H9 (cell line): ENCODE measurements at regions not wholly inside any gene's neighbourhood (a gene's known extent, or its start where the extent isn't known, plus 50 kb on each side); places are given as distances from the start of the nearest gene placed in this dataset.
A peak's percentile ranks its signal among the peaks of the same experiment; 100 is the strongest.

Experiments
- DNase-seq: peaks from one replicate; pipeline ENCODE4 v3.0.0-alpha.2; 2017
- H2AFZ ChIP-seq: one replicate; pipeline ENCODE4 v1.6.1; 2013; ENCODE audit warnings: mild to moderate bottlenecking, low read length, control low read depth, moderate library complexity
- H2AK5ac ChIP-seq: 2 replicates; pipeline ENCODE4 v1.6.1; 2013; ENCODE audit warnings: low read length, control low read depth, mixed read lengths; ENCODE audit not compliant: insufficient read length
- H2BK120ac ChIP-seq: one replicate; pipeline ENCODE4 v1.6.1; 2013; ENCODE audit warnings: low read depth, mild to moderate bottlenecking, low read length, control low read depth, inconsistent platforms; ENCODE audit not compliant: poor library complexity, severe bottlenecking
- H2BK12ac ChIP-seq: 2 replicates; pipeline ENCODE4 v1.6.1; 2013; ENCODE audit warnings: low read length, control low read depth, mixed read lengths, low read depth; ENCODE audit not compliant: insufficient read length
- H2BK15ac ChIP-seq: 2 replicates; pipeline ENCODE4 v1.6.1; 2013; ENCODE audit warnings: low read depth, low read length, control low read depth
- H2BK20ac ChIP-seq: one replicate; pipeline ENCODE4 v1.6.1; 2013; ENCODE audit warnings: low read depth, mild to moderate bottlenecking, low read length, control low read depth, inconsistent platforms; ENCODE audit not compliant: poor library complexity, severe bottlenecking
- H2BK5ac ChIP-seq: 2 replicates; pipeline ENCODE4 v1.6.1; 2013; ENCODE audit warnings: low read length, control low read depth, mixed read lengths; ENCODE audit not compliant: insufficient read length
- H3K14ac ChIP-seq: 2 replicates; pipeline ENCODE4 v1.6.1; 2013; ENCODE audit warnings: low read length, control low read depth; ENCODE audit not compliant: insufficient read depth
- H3K18ac ChIP-seq: 2 replicates; pipeline ENCODE4 v1.6.1; 2013; ENCODE audit warnings: low read depth, mild to moderate bottlenecking, mixed read lengths, low read length, control low read depth; ENCODE audit not compliant: insufficient read length
- H3K23ac ChIP-seq: 2 replicates; pipeline ENCODE4 v1.6.1; 2013; ENCODE audit warnings: low read length, control low read depth, mixed read lengths, low read depth; ENCODE audit not compliant: insufficient read length
- H3K23me2 ChIP-seq: 2 replicates; pipeline ENCODE4 v1.6.1; 2013; ENCODE audit warnings: low read depth, mild to moderate bottlenecking, mixed read lengths, low read length, control low read depth; ENCODE audit not compliant: insufficient read length, poor library complexity, severe bottlenecking
- H3K27ac ChIP-seq: 2 replicates; pipeline ENCODE4 v1.5.1; 2013; ENCODE audit warnings: low read length, control low read depth, mixed read lengths, low read depth; ENCODE audit not compliant: insufficient read length
- H3K27me3 ChIP-seq: 2 replicates; pipeline ENCODE4 v1.6.1; 2013; ENCODE audit warnings: low read length, control low read depth, inconsistent platforms; ENCODE audit not compliant: insufficient read depth
- H3K4ac ChIP-seq: 2 replicates; pipeline ENCODE4 v1.6.1; 2013; ENCODE audit warnings: low read depth, mild to moderate bottlenecking, control low read depth, inconsistent platforms, low read length, moderate library complexity
- H3K4me1 ChIP-seq: 2 replicates; pipeline ENCODE4 v1.6.1; 2013; ENCODE audit warnings: low read length, control low read depth, inconsistent platforms; ENCODE audit not compliant: insufficient read depth
- H3K4me2 ChIP-seq: 2 replicates; pipeline ENCODE4 v1.6.1; 2013; ENCODE audit warnings: low read length, control low read depth, mixed read lengths; ENCODE audit not compliant: insufficient read length, insufficient read depth
- H3K56ac ChIP-seq: 2 replicates; pipeline ENCODE4 v1.6.1; 2013; ENCODE audit warnings: low read depth, mild to moderate bottlenecking, mixed read lengths, low read length, control low read depth; ENCODE audit not compliant: insufficient read length
- H3K79me1 ChIP-seq: 2 replicates; pipeline ENCODE4 v1.6.1; 2013; ENCODE audit warnings: low read depth, mild to moderate bottlenecking, moderate library complexity, low read length, control low read depth, inconsistent platforms; ENCODE audit not compliant: insufficient read depth, poor library complexity, severe bottlenecking
- H3K79me2 ChIP-seq: 2 replicates; pipeline ENCODE4 v1.6.1; 2013; ENCODE audit warnings: low read length, control low read depth, inconsistent platforms; ENCODE audit not compliant: insufficient read depth
- H3K9ac ChIP-seq: 2 replicates; pipeline ENCODE4 v1.6.1; 2013; ENCODE audit warnings: low read length, control low read depth, mixed read lengths; ENCODE audit not compliant: insufficient read length; ENCODE audit errors: extremely low read depth
- H3K9me3 ChIP-seq: one replicate; pipeline ENCODE4 v1.6.1; 2013; ENCODE audit warnings: low read depth, low read length, inconsistent platforms; ENCODE audit not compliant: control insufficient read depth
- H3T11ph ChIP-seq: one replicate; pipeline ENCODE4 v1.6.1; 2013; ENCODE audit warnings: mild to moderate bottlenecking, low read length, control low read depth, inconsistent platforms
- H4K20me1 ChIP-seq: one replicate; pipeline ENCODE4 v1.6.1; 2013; ENCODE audit not compliant: control insufficient read depth, insufficient read length, insufficient read depth
- H4K5ac ChIP-seq: 2 replicates; pipeline ENCODE4 v1.6.1; 2013; ENCODE audit warnings: low read depth, mild to moderate bottlenecking, mixed read lengths, low read length, control low read depth; ENCODE audit not compliant: insufficient read length
- H4K8ac ChIP-seq: replicated peaks from 2 replicates; pipeline ENCODE4 v1.6.1; 2013; ENCODE audit warnings: low read length, control low read depth, mixed read lengths, low read depth; ENCODE audit not compliant: insufficient read length
- H4K91ac ChIP-seq: 2 replicates; pipeline ENCODE4 v1.6.1; 2013; ENCODE audit warnings: low read depth, mild to moderate bottlenecking, moderate library complexity, mixed read lengths, low read length, control low read depth; ENCODE audit not compliant: insufficient read length
- H3K27ac Mint-ChIP-seq, 3 experiments: 2 replicates in 2 of 3; 3 replicates in 1 of 3; pipeline ENCODE4 v1.8.0; 2020 to 2021; ENCODE audit warnings: mixed read lengths in 3 of 3, mild to moderate bottlenecking in 1 of 3, moderate library complexity in 1 of 3
- H3K27me3 Mint-ChIP-seq: 2 replicates; pipeline ENCODE4 v1.8.0; 2021; ENCODE audit warnings: low read depth, mild to moderate bottlenecking, moderate library complexity, mixed read lengths
- H3K36me3 Mint-ChIP-seq, 3 experiments: 2 replicates in 2 of 3; 3 replicates in 1 of 3; pipeline ENCODE4 v1.8.0; 2020 to 2021; ENCODE audit warnings: low read depth in 3 of 3, mixed read lengths in 3 of 3; ENCODE audit not compliant: insufficient read depth in 1 of 3
- H3K4me1 Mint-ChIP-seq, 2 experiments: 2 replicates each; pipeline ENCODE4 v1.8.0; 2020; ENCODE audit warnings: mixed read lengths in 2 of 2
- H3K4me3 Mint-ChIP-seq, 2 experiments: 2 replicates in 1 of 2; 3 replicates in 1 of 2; pipeline ENCODE4 v1.8.0; 2020 to 2021; ENCODE audit warnings: mild to moderate bottlenecking in 2 of 2, mixed read lengths in 2 of 2, moderate library complexity in 1 of 2
- H3K9me3 Mint-ChIP-seq, 2 experiments: 2 replicates in 1 of 2; 3 replicates in 1 of 2; pipeline ENCODE4 v1.8.0; 2020; ENCODE audit warnings: mild to moderate bottlenecking in 2 of 2, mixed read lengths in 2 of 2, moderate library complexity in 1 of 2
- CTCF ChIP-seq: fragments of 200-600 bp; sonication (generic); conservative IDR thresholded peaks from 3 replicates; pipeline ENCODE4 v1.8.0; 2021; ENCODE audit warnings: antibody characterized with exemption, mild to moderate bottlenecking
- WGBS: extraction: QIAGEN DNeasy Blood & Tissue Kit; methylation state at CpG from one replicate; pipeline ENCODE4 v1.1.7; 2013; ENCODE audit warnings: missing lambda C conversion rate, low lambda C conversion rate, mixed read lengths; ENCODE audit not compliant: insufficient read length; ENCODE audit errors: extremely low coverage; 5-methylcytosine and 5-hydroxymethylcytosine counted together

- H3K56ac ChIP-seq: no peak overlapping the region
- Mint-ChIP-seq H3K36me3 (peaks cover 0 to 7% (median 0%) of the 10 kb centered on the region in 3 experiments; a peak in 2 of 7 replicates), H3K27ac (peak overlapping the region in 1 of 3 experiments; percentile 44; a peak in 1 of 7 replicates), H3K27me3 (no peaks in the 10 kb centered on the region; the same call in 1 of the 2 replicates), H3K4me3 (no peak overlapping the region), H3K9me3 (peaks cover 2 to 3% of the 10 kb centered on the region in 2 experiments; a peak in 3 of 5 replicates), H3K4me1 (peaks cover 20 to 25% of the 10 kb centered on the region in 2 experiments)
- no peak overlapping the region for H2BK15ac ChIP-seq
- no peak overlapping the region for H2AK5ac ChIP-seq
- H4K8ac ChIP-seq: no peak overlapping the region
- no peak overlapping the region for H2BK5ac ChIP-seq
- TF ChIP-seq CTCF: no peak
- H3K27me3 ChIP-seq: no peaks in the 10 kb centered on the region
- H3K4me2 ChIP-seq: no peak overlapping the region
- no peak overlapping the region for H3K27ac ChIP-seq
- H2BK12ac ChIP-seq: no peak overlapping the region
- no peak overlapping the region for H3K14ac ChIP-seq
- no peaks in the 10 kb centered on the region for H3K79me1 ChIP-seq
- H3K79me2 ChIP-seq: no peaks in the 10 kb centered on the region
- H4K20me1 ChIP-seq: no peaks in the 10 kb centered on the region
- no peak overlapping the region for H2AFZ ChIP-seq
- no CpG with 5 or more reads among the region's 1 CpG for WGBS
- no peak overlapping the region for H3K4ac ChIP-seq
- no peaks in the 10 kb centered on the region for H3K9me3 ChIP-seq
- H2BK120ac ChIP-seq: no peak overlapping the region
- H3K23ac ChIP-seq: no peak overlapping the region
- H3K4me1 ChIP-seq: peaks cover 5% of the 10 kb centered on the region; the same call in 1 of the 2 replicates
- no peak overlapping the region for H3K18ac ChIP-seq
- no peak overlapping the region for H3K9ac ChIP-seq
- no peak for DNase-seq
- H2BK20ac ChIP-seq: no peak overlapping the region
- H4K5ac ChIP-seq: no peak overlapping the region
- no peaks in the 10 kb centered on the region for H3K23me2 ChIP-seq
- no peak overlapping the region for H3T11ph ChIP-seq
- H4K91ac ChIP-seq: no peak overlapping the region
Measured at GRCh38 chr2:101571951-101572350, 97.0 kb upstream of the RFX8 start.
